ENCODE measurements at regions not wholly inside any gene's neighbourhood (a gene's known extent, or its start where the extent isn't known, plus 50 kb on each side); places are given as distances from the start of the nearest gene placed in this dataset.

- TF ChIP-seq CTCF (IDR thresholded peaks at IDR 0.05) = no peak
Measured at GRCh38 chr17:79371984-79372383, 238.9 kb downstream of the RBFOX3 start.

GRCh38 chr17:79370594-79370993 lies 240.3 kb downstream of the RBFOX3 start:
- no peak for TF ChIP-seq CTCF (IDR thresholded peaks at IDR 0.05)

- TF ChIP-seq CTCF (IDR thresholded peaks at IDR 0.05) = no peak
Measured at GRCh38 chr17:79370126-79370525, 240.7 kb downstream of the RBFOX3 start.

- TF ChIP-seq CTCF (IDR thresholded peaks at IDR 0.05) = no peak
Measured at GRCh38 chr17:79369532-79369931, 241.3 kb downstream of the RBFOX3 start.

- no peak for TF ChIP-seq CTCF (IDR thresholded peaks at IDR 0.05)
Measured at GRCh38 chr17:79369001-79369400, 241.8 kb downstream of the RBFOX3 start.

- TF ChIP-seq CTCF (IDR thresholded peaks at IDR 0.05) = no peak
Measured at GRCh38 chr17:79368521-79368920, 242.3 kb downstream of the RBFOX3 start.

- no peak for TF ChIP-seq CTCF (IDR thresholded peaks at IDR 0.05)
Measured at GRCh38 chr17:79366988-79367571, 243.8 kb downstream of the RBFOX3 start.

All from LNCAP (cell line).